ENCODE measurements at regions not wholly inside any gene's neighbourhood (a gene's known extent, or its start where the extent isn't known, plus 50 kb on each side); places are given as distances from the start of the nearest gene placed in this dataset.

- DNase-seq: no peak
Observed at GRCh38 chr12:125193376-125194152, 128.3 kb downstream of the AACS start.

GRCh38 chr12:125194163-125194773, 129.0 kb downstream of the AACS start:
- no peak for DNase-seq

DNA sequence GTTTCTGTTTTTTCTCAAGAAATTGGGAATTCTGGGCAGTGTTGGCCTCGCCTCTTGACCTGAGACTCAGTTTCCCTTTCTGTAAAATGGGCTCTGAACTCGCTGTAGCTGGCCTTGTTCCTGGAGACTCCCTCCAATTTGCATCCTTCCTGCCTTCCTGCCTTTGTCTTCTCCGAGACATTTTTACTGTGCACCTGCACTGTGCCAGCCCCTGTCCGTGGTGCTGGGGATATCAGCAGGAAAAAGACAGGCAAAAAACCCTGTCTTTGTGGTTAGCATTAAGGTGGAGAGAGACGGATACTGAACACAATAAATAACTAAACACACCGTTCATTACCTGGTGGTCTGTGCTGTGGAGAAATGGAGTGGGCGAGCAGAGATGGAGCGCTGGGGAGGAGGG, 129.8 kb downstream of the AACS start:
- no peak for DNase-seq

DNA sequence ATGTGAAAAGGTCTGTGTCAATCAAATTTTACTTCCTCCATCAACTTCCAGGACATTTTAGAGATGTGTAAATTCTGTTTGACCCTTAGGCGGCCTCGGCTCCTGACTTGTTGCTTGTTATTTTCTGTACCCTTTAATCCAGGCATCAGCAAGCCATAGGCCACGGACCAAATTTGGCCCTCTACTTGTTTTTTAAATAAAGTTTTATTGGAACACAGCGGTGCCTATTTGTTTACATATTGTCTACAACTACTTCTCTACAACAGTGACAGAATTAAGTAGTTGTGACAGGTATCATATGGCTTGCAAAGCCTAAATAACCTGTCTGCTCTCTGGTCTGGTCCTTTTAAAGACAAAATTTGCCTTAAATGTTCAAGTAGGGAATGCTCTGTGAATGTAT, 132.1 kb downstream of the AACS start:
- DNase-seq: no peak

- DNase-seq: no peak
Observed at GRCh38 chr12:125198652-125199051, 133.4 kb downstream of the AACS start.

- DNase-seq: no peak
Observed at GRCh38 chr12:125201090-125201489, 135.9 kb downstream of the AACS start.

DNA sequence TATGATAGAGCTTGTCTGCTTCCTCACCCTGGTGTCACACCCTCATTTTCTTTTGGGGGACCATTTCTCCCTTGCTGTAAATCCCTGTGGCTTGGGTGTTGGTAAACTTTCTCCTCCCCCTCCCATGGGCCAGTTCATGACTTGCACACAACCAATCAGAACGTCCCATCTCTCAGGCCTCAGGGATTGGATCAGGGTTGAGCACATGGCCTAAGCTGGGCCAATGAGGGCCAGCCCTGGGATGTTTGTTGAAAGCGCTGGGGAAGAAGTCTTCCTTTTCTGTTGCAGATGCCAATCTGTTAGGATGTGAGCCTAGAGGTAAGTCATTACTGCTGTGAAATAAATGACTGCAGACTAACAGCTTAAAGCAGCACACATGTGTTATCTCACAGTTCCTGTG, 136.7 kb downstream of the AACS start:
- DNase-seq: no peak

DNA sequence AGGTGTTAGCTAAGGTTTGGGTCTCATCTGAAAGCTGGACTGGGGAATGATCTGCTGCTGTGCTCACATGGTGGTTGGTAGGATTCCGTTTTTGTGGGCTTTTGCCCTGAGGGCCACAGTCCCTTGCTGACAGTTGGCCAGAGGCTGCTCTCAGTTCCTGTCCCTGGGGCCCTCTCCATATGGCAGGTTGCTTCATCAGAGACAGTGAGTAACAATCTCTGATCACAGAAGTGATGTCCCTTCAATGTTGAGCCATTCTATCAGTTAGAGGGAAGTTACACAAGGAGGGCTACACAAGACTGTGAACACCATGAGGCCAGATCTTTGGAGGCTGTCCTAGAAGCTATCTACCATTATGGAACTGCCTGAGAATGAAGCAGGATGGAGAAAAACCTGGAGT, 137.2 kb downstream of the AACS start:
- DNase-seq: no peak

DNA sequence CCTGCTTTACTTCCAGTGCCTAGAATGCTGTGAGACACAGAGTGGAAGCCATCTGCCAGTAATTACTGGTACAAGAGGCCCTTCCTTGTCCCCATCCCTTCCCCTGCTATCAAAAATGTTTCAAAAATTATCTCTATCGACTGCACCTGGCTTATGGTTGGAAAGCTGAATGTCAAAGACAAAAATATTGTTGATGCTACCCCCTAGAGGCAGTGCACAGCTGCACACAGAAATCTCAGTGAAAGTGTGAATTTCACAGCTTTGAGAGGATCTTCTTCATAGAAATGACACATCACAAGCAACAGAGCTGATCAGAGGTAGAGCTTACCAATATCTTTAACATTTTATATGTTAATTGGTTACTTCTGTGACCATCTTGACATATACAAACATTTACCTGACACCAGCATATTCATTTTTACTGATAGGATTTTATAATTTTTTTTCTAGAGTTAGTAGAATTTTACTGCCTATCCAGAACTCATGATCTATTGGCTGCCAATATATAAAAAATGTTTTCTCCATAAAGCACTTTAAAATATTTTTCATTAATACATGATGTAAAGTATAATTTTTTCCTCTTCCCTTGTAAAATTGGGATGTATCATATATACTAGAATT, 138.0 kb downstream of the AACS start:
- no peak for DNase-seq

- DNase-seq: no peak
Observed at GRCh38 chr12:125205386-125205785, 140.2 kb downstream of the AACS start.

DNA sequence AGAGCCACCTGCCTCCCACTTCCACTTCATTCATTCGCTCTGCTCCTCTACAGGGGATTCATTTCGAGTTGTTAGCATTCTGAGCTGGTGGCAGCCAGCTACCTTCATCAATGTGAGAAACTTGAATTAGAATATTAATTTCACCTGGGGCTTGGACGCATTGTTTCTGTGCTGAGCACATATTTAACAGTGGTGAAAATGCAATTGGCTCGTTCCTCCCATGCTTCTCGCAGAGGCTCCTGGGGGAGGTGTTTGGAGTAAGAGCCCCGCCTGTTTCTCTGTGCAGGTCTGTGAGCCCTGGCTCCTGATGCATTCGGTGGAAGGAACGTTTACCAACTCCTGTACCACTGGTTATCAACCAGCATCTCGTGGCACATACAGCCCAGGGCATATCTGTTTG, 141.5 kb downstream of the AACS start:
- no peak for DNase-seq

DNA sequence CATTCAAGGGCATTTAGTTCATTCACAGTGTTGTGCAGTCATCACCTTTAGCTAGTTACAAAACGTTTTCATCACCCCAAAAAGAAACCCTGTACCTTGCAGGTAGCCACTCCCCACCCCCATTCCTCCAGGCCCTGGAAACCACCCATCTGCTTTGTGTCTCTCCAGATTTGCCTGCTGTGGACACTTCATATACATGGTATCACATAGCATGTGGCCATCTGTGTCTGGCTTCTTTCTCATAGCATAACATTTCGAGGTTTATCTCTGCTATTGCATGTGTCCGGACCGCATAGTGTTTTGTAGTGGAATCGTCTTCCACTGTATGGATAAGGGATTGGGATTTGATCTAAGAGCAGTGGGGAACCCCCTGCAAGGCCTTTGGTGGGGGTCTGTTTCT, 143.1 kb downstream of the AACS start:
- DNase-seq: no peak

DNA sequence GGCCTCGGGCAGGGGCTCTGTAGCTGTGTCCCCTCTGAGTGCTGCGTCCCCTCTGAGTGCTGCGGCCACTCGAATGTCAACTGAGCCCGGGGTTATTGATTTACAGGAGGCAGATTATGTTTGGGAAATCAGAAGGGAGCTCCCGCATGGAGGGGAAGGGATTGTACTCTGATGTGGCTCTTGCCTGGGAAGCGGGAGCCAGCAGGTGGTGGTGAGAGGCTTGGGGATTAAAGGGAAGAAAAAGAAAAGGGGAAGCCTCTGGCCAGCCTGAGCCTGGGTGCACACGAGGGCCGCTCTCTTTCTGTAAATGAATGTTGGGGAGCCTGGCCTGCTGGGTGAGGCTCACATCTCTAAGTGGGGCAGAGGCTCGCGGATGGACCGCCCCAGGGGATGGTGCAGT, 143.7 kb downstream of the AACS start:
- no peak for DNase-seq

DNA sequence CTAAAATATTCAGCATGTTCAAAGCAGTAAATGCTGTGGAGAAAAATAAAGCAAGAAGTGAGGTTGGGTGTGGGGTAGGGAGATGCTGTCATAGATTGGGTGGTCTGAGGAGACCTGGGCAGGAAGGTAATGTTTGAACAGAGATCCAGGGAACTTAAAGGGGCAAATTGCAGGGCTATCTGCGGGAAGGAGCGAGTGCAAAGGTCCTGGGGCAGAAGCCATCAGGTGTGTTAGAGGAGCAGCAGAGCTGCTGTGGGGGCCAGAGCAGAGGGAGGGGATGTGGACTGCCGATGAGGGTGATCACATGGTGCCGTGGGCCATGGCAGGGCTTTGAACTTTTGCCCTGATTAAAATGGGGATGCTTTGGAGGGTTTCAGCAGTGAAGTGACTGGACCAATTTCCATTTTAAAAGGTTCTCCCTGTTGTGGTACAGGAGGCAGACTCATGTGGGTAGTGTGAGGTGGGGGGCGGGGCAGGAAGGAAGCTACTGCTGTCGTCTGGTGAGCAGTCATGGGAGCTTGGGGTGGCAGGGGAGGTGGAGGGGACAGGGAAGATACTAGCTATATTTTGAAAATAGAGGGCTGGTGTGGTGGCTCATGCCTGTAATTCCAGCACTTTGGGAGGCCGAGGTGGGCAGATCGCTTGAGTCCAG, 145.0 kb downstream of the AACS start:
- no peak for DNase-seq

- DNase-seq: no peak
Observed at GRCh38 chr12:125211464-125211863, 146.2 kb downstream of the AACS start.

DNA sequence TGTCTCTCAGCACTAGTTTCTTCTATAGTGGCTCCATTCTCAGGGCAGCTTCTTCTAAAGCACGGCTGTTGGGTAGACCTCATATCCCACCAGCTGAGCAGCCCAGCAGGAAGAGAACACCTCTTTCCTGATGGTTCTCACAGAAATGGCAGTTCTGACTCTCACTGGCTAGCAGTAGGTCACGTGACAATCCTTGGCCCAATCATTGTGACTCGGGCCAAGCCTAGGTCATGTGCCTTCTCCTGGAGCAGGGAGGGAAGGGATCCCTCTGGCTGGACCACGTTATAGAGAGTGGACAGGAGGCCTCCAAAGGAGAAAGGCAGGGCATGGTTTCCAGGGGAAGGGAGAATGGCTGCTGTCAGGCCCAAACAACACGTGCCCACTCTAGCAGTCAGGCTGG, 149.1 kb downstream of the AACS start:
- no peak for DNase-seq

GRCh38 chr12:125216756-125217155, 151.5 kb downstream of the AACS start:
- DNase-seq: no peak

DNA sequence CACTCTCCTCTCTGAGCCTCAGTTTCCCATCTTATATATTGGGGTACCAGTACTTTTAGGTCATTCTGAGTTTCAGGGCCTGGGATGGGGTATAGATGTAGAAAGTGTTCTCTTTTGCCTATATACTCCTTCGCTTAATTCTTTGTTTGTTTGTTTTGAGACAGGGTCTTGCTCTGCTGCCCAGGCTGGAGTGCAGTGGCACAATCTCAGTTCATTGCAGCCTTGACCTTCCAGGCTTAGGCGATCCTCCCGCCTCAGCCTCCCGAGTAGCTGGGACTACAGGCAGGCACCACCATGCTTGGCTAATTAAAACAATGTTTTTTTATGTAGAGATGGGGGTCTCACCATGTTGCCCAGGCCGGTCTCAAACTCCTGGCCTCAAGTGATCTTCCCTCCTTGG, 152.1 kb downstream of the AACS start:
- no peak for DNase-seq

GRCh38 chr12:125218952-125219351, 153.7 kb downstream of the AACS start:
- no peak for DNase-seq

DNA sequence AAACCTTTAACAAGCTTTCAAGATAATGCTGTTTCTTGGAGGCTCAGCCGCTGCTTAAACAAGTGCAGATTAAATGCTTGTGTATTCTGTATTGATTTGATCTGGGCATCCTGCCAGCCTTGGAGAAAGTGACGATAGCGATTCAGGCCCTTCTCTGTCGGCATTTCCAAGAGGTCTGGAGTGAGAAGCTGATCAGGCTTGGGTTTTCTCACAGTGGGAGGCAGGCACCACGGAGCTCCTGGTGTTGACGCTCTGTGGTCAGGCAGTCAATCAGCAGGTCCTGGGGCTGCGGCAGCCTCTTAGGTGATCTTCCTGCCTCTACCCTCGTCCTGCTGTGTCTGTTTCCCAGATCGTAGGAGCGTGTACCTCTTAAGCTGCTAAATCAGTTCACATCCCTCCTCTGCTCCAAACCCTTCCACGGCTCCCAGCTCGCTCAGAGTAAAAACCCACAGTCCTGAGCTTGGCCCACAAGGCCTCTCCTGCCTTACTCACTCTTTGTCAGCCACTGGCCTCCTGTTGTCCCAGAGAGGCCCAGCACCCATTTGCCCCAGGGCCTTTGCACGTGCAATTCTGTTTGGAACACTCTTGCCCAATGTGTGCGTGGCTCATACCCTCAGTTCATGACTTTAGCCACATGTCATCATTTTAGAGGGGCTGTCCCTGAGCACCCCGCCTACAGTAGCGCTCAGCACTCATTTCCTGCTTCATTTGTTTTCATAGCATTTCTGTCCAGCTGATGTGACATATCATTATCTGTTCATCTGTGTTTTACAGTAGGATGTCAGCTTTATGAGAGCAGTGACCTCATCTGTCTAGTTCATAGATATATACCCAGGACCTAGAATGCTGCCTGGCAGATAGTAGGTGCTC, 155.4 kb downstream of the AACS start:
- DNase-seq: no peak

DNA sequence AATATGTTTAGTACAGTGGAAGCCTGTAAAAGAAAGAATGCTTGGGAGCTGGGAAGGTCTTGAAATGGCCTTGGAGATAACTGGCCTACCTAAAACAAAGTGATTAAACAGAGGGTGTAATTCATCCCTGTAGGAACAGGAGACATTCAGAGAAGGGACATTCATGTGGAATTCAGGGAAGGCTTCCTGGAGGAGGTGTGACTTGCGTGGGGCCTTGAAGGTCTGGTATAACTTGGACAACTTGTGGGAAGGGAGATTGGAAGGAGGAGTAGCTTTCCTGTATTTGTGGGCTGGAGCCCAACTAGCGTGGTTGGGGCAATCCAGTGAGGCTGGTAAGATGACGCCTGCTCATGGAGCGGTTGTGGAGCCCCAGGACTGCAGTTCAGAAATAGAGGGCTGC, 156.4 kb downstream of the AACS start:
- no peak for DNase-seq

- no peak for DNase-seq
Observed at GRCh38 chr12:125222876-125223275, 157.6 kb downstream of the AACS start.

DNA sequence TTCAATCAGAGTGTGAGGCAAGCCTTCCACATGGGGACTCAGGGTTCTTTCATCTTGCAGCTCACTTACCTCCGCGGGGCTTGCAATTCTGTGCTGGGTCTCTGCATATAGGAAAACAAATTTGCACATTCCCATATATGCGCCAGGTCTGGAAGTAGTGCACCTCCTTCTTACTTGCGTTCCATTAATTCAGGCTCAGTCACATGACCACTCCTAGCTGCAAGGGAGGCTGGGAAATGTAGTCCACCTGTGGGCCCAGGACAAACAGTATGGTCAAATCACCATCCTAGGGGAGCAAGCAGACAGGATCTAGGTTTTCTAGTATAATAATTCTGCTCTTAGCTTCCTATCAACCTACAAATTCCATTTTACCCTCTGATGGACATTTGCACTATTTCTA, 160.4 kb downstream of the AACS start:
- no peak for DNase-seq

All from CD4-positive, alpha-beta T cell treated with Interleukin-4 for 4 hours (primary cell).